GF-D8 (cell line): ENCODE measurements at regions not wholly inside any gene's neighbourhood (a gene's known extent, or its start where the extent isn't known, plus 50 kb on each side); places are given as distances from the start of the nearest gene placed in this dataset.
A peak's percentile ranks its signal among the peaks of the same experiment; 100 is the strongest.
"Not testable (repeated sequence)": the region's sequence is repeated elsewhere in the genome, so short reads cannot be mapped to it uniquely, and the experiment has no call there.

Experiments
- DNase-seq: peaks from one replicate; lab custom pipeline; 2025; lab: John Stamatoyannopoulos, UW

DNA sequence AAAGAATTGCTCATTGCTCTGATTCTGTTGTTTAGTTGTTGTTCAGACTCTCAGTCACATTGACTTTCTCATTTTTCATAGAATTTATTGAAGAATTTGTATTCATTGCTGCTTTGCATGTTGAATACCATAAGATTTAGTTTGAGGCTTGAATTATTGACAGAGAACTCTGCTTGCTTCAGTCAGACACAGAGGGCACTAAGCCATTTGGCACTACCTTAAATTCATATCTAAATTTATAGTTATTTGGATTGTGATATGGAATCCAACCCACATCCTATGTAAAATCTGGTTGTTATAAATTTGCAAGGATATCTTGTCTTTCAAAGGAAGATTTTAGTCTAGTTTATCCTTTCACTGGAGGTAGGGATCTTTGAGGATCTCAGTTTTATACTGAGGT, 1748.6 kb downstream of the BRINP3 start:
- no peak for DNase-seq

GRCh38 chr1:188735567-188735966, 1742.1 kb downstream of the BRINP3 start:
- no peak for DNase-seq

- DNase-seq, result not testable (repeated sequence)
Measured at GRCh38 chr1:188749275-188749674, 1728.4 kb downstream of the BRINP3 start.

- not testable (repeated sequence) for DNase-seq
Measured at GRCh38 chr1:188752027-188752426, 1725.6 kb downstream of the BRINP3 start.

DNA sequence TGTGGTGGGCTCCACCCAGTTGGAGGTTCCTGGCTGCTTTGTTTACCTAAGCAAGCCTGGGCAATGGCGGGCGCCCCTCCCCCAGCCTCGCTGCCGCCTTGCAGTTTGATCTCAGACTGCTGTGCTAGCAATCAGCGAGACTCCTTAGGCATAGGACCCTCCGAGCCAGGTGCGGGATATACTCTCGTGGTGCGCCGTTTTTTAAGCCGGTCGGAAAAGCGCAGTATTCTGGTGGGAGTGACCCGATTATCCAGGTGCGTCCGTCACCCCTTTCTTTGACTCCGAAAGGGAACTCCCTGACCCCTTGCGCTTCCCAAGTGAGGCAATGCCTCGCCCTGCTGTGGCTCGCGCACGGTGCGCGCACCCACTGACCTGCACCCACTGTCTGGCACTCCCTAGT, 1719.9 kb downstream of the BRINP3 start:
- not testable (repeated sequence) for DNase-seq

- no peak for DNase-seq
Measured at GRCh38 chr1:188761226-188761625, 1716.4 kb downstream of the BRINP3 start.

DNA sequence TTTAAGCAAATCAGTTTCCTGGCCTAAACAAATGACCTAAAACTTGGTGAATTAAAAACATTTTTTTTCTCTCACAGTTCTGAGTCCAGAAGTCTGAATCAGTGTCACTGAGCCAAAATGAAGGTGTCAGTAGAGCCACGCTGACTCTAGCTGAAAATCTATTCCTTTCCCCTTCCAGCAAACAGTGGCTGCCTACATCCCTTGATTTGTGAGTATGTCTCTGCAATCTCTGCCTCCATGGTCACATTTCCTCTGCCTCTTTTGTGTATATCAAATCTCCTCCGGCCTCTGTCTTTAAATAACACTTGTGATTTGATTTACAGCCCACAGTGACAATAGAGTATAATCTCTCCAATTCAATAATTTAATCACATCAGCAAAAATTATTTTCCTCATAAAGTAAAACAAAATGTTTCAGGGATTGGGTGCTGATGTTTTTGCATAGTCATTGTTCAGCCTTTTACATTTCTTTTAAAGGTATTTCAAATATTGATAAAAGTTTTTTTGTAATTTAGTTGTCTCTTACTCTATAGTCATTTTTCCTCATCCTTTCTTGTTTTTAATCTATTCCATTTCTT, 1715.4 kb downstream of the BRINP3 start:
- no peak for DNase-seq

DNA sequence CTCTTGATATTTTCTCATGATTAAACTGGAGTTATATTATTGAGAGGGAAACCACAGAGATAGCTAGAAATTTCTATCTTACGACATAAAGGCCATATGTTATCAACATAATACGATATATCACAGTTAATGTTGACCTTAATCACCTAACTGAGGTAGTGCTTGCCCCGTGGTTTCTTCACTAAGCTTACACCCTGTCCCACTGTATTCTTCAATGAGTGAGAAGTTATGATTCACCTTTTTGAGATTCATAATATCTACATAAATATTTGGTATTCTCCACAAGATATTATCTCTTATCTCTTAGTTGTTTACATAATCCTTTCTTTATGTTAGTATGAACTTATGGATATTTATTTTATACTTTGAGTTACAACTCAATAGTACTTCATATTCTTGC, 1714.1 kb downstream of the BRINP3 start:
- no peak for DNase-seq

GRCh38 chr1:188769181-188769580, 1708.5 kb downstream of the BRINP3 start:
- no peak for DNase-seq

DNA sequence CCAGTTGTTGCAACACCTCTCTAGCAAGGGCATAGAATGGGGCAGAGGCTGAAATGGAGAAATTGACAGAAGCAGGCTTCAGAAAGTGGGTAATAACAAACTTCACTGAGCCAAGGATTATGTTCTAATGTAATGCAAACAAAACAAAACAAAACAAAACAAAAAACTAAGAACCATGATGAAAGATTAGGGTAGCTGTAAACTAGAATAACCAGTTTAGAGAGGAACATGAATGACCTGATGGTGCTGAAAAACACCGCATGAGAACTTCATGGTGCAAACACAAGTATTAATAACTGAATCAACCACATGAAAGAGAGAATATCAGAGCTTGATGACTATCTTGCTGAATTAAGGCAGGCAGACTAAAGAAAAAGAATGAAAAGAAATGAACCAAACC, 1707.7 kb downstream of the BRINP3 start:
- no peak for DNase-seq

DNA sequence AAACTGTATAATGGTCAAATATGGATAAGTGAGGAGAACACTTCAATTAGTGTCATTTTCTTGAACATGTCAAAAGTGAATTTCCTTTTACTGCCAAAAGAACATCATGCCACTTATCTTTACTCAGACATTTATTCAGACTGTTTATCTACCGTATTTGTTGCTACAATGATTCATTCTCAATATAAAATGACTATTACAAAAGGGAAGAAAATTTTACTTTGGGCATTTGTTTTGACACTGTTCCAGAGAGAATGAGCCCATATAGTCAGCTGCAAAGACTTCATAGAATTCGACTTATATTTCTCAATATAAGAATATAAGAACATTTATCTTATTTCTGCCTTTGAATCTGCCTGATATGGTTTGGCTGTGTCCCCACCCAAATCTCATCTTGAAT, 1699.1 kb downstream of the BRINP3 start:
- DNase-seq, result no peak

- peak; percentile 14 for DNase-seq
Measured at GRCh38 chr1:188782220-188782841, 1695.3 kb downstream of the BRINP3 start.

DNA sequence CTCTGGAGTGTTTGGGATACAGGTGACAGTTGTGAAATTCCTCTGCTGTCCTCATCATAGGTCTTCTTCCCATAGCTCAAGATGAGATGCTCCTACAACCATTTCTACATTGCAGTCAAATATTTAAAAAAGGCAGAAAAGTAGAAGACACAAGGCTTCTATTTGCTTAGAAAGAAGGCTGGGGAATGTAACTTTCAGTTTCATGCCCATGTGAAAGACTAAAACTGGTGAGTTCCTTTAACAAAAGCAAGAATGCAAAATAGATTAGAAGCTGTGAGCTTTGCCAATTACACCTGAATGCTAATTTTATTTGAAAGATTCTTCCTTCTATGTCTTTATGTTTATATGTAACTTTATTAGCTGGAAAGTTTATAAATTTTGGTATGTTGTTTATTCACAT, 1682.7 kb downstream of the BRINP3 start:
- DNase-seq, result no peak

DNA sequence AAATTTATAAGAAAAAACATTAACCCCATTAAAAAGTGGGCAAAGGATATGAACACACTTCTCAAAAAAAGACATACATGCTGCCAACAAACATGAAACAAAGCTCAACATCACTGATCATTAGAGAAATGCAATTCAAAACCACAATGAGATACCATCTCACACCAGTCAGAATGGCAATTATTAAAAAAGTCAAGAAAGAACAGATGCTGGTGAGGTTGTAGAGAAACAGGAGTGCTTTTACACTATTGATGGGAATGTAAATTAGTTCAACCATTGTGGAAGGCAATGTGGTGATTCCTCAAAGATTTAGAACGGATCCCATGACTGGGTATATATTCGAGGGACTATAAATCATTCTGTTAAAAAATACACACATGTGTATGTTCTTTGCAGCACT, 1665.5 kb downstream of the BRINP3 start:
- DNase-seq, result not testable (repeated sequence)

GRCh38 chr1:188812836-188813573, 1664.7 kb downstream of the BRINP3 start:
- DNase-seq, result not testable (repeated sequence)

DNA sequence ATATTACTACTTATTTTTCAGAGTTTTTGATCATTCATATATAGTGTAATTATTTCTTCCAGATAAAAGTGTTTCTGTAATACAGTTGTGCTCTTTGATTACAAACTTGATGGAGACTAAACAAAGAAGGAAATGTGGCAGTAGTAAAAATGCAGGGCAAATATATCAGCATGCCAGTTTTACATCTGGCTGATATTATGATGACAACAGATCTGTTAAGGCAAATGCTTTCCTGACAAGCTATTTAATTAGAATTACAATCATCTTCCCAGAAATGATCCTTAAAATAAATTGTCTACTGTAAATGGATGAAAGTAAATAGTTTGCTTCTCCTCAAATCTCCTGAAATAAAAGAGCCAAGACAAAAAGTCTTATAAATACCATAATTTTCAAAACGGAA, 1659.8 kb downstream of the BRINP3 start:
- DNase-seq, result no peak

- no peak for DNase-seq
Measured at GRCh38 chr1:188822248-188822647, 1655.4 kb downstream of the BRINP3 start.

GRCh38 chr1:188825471-188825870, 1652.2 kb downstream of the BRINP3 start:
- DNase-seq, result no peak

- no peak for DNase-seq
Measured at GRCh38 chr1:188826800-188827199, 1650.9 kb downstream of the BRINP3 start.

DNA sequence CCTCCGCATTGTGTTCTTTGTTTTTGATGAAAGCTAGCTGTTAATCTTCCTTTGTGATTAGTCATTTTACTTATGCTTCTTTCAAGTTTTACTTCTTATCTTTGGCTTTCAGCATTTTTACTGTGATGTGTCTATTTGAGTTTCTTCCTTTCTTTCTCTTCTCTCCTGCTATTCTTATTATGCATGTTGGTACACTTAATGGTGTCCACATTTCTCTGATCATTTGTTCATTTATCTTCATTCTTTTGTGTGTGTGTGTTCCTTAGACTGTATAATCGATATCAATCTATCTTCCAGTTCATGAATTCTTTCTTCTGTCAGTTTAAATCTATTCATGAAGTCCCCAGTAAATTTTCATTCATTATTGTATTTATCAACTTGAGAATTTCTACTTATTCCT, 1650.3 kb downstream of the BRINP3 start:
- no peak for DNase-seq

GRCh38 chr1:188841111-188841696, 1636.5 kb downstream of the BRINP3 start:
- not testable (repeated sequence) for DNase-seq

DNA sequence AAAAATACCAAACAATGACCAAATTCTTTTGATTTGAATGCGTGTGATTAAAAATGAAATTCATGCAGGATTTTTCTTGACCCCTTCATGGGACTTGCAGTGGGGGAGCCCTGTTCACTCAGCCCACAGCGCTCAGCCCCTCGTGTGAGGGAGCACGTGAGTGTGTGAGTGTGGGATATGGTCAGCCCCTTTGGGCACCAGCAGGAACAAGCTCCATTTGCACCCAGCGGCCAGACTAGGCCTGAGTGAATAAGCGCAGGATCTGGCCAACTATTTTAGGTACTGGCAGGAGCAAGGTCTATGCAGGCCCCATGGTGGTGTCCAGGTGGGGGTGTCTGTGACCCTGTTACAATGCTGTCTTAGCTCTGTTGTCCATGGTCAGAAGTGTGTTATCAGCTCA, 1631.2 kb downstream of the BRINP3 start:
- DNase-seq, result no peak

DNA sequence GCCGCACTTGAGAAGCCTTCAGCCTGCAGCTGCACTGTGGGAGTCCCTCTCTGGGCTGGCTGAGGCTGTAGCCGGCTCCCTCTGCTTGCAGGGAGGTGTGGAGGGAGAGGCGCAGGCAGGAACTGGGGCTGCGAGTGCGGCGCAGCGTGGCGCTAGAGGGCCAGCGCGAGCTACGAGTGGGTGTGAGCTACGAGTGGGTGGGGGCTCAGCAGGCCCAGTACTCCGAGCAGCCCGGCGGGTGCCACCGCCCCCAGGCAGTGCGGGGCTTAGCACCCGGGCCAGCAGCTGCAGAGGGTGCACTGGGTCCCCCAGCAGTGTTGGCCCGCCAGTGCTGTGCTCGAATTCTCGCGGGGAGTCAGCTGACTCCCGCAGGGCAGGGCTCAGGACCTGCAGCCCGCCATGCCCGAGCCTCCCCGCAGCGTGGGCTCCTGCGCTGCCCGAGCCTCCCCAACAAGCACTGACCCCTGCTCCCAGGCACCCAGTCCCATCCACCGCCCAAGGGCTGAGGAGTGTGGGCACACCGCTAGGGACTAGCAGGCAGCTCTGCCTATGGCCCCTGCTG, 1620.1 kb downstream of the BRINP3 start:
- no peak for DNase-seq
